ENCODE measurements at regions not wholly inside any gene's neighbourhood (a gene's known extent, or its start where the extent isn't known, plus 50 kb on each side); places are given as distances from the start of the nearest gene placed in this dataset.

DNA sequence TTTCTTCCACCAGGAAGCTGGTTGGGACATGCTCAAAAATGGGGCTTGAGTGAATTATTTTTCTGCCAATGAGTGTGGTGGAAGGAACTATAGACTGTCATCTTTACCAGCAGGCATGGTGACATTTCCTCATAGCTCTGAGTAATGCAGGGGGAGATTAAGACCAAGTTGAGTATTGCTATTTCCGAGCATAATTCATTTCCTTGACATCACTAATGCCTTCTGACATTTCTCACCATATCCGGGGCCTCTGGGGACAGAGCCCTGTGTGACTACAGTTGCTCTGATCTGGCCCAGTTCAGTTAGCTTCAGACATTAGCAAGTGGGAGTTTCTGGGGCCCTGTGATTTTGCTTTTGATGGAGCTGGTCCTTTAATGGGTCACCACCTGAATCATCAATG lies 410.4 kb downstream of the MEIS1 start:
- TF ChIP-seq ELF4 (IDR thresholded peaks at IDR 0.05) (no peak), SP1 (IDR thresholded peaks at IDR 0.05) (no peak), FOXK2 (IDR thresholded peaks at IDR 0.05) (no peak), NFRKB (IDR thresholded peaks at IDR 0.05) (no peak), PKNOX1 (IDR thresholded peaks at IDR 0.05) (no peak), TARDBP (IDR thresholded peaks at IDR 0.05) (no peak)

All from HEK293T (cell line).